ENCODE measurements at regions not wholly inside any gene's neighbourhood (a gene's known extent, or its start where the extent isn't known, plus 50 kb on each side); places are given as distances from the start of the nearest gene placed in this dataset.

- Histone ChIP-seq H3K4me3 (no peak overlapping the region), H3K4me1 (ENCODE audit: low read depth) (no peaks in the 10 kb centered on the region), H3K27ac (no peak overlapping the region), H3K27me3 (no peaks in the 10 kb centered on the region), H3K36me3 (no peaks in the 10 kb centered on the region), H3K9me3 (ENCODE audit: low read depth) (no peaks in the 10 kb centered on the region)
- no peak for DNase-seq (ENCODE audit: low read depth in 1 of 2, low spot score in 1 of 2)
- TF ChIP-seq, protein P1, sequence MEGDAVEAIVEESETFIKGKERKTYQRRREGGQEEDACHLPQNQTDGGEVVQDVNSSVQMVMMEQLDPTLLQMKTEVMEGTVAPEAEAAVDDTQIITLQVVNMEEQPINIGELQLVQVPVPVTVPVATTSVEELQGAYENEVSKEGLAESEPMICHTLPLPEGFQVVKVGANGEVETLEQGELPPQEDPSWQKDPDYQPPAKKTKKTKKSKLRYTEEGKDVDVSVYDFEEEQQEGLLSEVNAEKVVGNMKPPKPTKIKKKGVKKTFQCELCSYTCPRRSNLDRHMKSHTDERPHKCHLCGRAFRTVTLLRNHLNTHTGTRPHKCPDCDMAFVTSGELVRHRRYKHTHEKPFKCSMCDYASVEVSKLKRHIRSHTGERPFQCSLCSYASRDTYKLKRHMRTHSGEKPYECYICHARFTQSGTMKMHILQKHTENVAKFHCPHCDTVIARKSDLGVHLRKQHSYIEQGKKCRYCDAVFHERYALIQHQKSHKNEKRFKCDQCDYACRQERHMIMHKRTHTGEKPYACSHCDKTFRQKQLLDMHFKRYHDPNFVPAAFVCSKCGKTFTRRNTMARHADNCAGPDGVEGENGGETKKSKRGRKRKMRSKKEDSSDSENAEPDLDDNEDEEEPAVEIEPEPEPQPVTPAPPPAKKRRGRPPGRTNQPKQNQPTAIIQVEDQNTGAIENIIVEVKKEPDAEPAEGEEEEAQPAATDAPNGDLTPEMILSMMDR (IDR thresholded peaks at IDR 0.05; ENCODE audit: low read depth, low read length): no peak
These were observed 263.8 kb upstream of the LUZP2 start for GRCh38 chr11:24233041-24233440.

DNA sequence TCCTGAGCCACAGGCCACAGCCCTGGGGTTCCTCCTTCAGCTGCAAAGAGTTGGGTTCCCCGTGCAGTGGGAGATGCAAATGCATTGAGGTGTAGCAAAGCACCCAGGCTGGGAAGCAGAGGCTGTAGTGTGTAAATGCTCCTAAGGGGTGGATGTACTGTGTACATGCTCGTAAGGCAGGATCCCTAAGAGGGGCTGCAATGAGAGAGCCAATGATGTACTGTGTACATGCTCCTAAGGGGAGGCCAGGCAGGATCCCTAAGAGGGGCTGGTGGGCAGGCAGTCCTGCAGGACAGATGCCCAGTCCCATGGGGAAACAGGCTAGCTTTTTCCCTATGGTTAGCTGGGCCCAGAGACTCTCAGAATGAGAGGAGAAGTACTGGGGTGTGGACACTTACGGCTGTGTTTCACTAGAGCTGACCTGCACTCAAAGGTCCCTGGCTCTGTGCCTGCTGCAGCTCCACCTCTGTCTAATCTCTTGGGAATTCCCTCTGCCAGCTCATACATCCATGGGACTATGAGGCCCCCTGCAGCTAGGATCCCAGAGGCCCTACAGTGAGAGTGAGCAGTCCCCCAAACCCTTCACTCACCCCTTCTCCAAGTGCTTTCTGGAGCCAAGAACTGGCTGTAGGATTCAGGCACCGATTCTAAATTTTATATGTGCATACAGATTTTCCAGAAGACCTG is 261.9 kb upstream of the LUZP2 start:
- TF ChIP-seq, protein P1 (IDR thresholded peaks at IDR 0.05; ENCODE audit: low read depth, low read length): peak; percentile 7

DNA sequence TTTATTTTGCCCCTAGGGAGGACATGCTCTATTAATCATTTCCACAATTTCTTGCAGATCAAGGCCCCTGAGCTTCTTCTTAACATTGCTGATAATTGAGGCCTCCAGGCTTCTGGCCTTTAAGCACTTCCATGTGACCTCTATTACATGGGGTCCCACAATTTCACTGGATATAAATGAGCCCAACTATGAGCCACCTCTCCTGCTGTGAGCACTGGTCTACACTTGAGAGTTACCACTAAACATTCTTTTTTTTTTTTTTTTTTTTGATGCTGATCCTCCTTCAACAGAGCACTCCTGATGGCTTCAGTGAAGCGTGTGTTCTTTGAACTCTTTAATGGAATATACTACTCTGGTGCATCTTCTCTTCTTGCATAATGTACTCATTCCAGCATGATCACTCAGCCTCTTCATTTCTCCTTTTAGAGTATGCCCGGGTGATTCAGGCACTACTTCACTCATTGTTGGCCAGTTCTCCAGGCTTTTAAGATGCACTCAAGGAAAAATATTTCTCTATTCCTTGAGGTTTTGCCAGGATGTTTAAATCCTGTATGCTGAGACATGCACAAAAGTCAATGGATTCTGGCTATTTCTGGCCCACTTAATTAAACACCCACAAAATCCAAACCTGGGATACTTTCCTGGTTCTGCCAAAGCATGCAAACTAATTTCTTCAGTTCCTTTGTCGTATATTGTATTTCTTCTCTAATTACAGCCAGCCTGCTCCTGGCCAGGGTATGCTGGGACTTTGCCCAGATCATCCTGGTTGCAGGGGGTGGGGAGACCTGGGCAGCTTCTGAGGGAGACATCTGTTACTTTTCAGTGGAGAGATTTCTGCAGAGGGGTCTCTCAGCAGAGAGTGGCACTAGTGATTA is 257.8 kb upstream of the LUZP2 start:
- TF ChIP-seq, protein P1 (IDR thresholded peaks at IDR 0.05; ENCODE audit: low read depth, low read length): no peak
- no peaks in the 10 kb centered on the region for H3K9me3 ChIP-seq (ENCODE audit: low read depth)
- H3K4me1 ChIP-seq (ENCODE audit: low read depth): no peaks in the 10 kb centered on the region
- peak in 1 of 2 donors; percentile 49 for DNase-seq (ENCODE audit: low read depth in 1 of 2, low spot score in 1 of 2)
- no peak overlapping the region for H3K4me3 ChIP-seq
- no peaks in the 10 kb centered on the region for H3K27me3 ChIP-seq
- no peak overlapping the region for H3K27ac ChIP-seq
- H3K36me3 ChIP-seq: no peaks in the 10 kb centered on the region

More for the DNA sequence above, 261.9 kb upstream of the LUZP2 start:
- Histone ChIP-seq H3K36me3 (no peaks in the 10 kb centered on the region), H3K27me3 (no peaks in the 10 kb centered on the region), H3K4me1 (ENCODE audit: low read depth) (no peaks in the 10 kb centered on the region), H3K27ac (no peak overlapping the region), H3K4me3 (no peak overlapping the region), H3K9me3 (ENCODE audit: low read depth) (no peaks in the 10 kb centered on the region)
- peak; percentile 41 to 75 for DNase-seq (ENCODE audit: low read depth in 1 of 2, low spot score in 1 of 2)

GRCh38 chr11:24239930-24240329 is 256.9 kb upstream of the LUZP2 start:
- no peak for DNase-seq (ENCODE audit: low read depth in 1 of 2, low spot score in 1 of 2)
- H3K4me1 ChIP-seq (ENCODE audit: low read depth): no peaks in the 10 kb centered on the region
- no peaks in the 10 kb centered on the region for H3K36me3 ChIP-seq
- no peak overlapping the region for H3K27ac ChIP-seq
- no peaks in the 10 kb centered on the region for H3K27me3 ChIP-seq
- H3K4me3 ChIP-seq: no peak overlapping the region
- TF ChIP-seq, protein P1 (IDR thresholded peaks at IDR 0.05; ENCODE audit: low read depth, low read length): no peak
- no peaks in the 10 kb centered on the region for H3K9me3 ChIP-seq (ENCODE audit: low read depth)

DNA sequence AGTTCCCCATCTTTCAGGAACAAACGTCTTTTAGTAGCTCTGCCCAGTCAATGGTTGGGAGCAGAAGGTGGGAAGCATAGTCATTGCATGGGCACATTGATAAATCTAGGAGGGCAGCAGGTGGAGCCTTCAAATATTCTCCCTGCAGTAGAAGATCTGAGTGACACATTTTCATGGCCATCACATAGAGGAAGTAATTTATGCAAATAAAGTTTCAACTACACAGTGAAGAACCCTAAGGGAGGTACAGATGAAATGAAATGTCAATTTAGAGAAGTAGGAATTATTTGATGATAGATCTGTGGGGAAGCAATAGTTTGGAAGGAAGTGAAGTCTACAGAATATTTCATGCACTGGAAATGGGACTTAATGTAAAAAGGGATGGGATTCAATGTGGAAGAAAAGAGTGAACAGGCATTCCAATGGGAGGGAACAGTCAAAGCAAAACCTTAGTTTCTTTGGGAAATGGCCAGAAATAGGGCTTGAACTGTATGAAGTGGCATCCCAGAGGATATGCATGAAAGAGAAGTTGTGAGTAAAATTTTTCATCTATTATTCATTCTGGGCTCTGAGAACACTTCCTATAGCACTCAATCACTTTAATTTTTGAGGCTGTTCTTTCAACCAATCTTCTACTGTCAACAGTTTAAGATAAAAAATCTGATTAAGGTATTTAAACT is 256.2 kb upstream of the LUZP2 start:
- DNase-seq (ENCODE audit: low read depth in 1 of 2, low spot score in 1 of 2): no peak
- TF ChIP-seq, protein P1 (IDR thresholded peaks at IDR 0.05; ENCODE audit: low read depth, low read length): no peak
- H3K27me3 ChIP-seq: no peaks in the 10 kb centered on the region
- H3K4me3 ChIP-seq: no peak overlapping the region
- H3K4me1 ChIP-seq (ENCODE audit: low read depth): no peaks in the 10 kb centered on the region
- H3K9me3 ChIP-seq (ENCODE audit: low read depth): no peaks in the 10 kb centered on the region
- no peak overlapping the region for H3K27ac ChIP-seq
- H3K36me3 ChIP-seq: no peaks in the 10 kb centered on the region

Measured in cardiac muscle cell (in vitro differentiated cells and primary cell).